Spleen (tissue), 11 donors: ENCODE measurements at regions not wholly inside any gene's neighbourhood (a gene's known extent, or its start where the extent isn't known, plus 50 kb on each side); places are given as distances from the start of the nearest gene placed in this dataset.
"Not testable (repeated sequence)": the region's sequence is repeated elsewhere in the genome, so short reads cannot be mapped to it uniquely, and the experiment has no call there.

ENCODE experiments used
- DNase-seq: peaks from one replicate; pipeline ENCODE4 v3.0.0-alpha.2; 2020
- H3K27ac ChIP-seq, 8 donors: fragments of 200-600 bp; sonication (generic) in 7 of 8; 1 replicate in 4 of 8; 2 replicates in 4 of 8; pipeline versions ENCODE4 v1.5.0 to v1.8.0; 2016 to 2021; ENCODE audit warnings: inconsistent platforms in 4 of 8, mild to moderate bottlenecking in 4 of 8, moderate library complexity in 1 of 8
- H3K27me3 ChIP-seq, 7 donors: fragments of 200-600 bp; sonication (generic) in 6 of 7; replicated peaks in 1 of 7; 1 replicate in 4 of 7; 2 replicates in 3 of 7; pipeline versions ENCODE4 v1.5.0 to v1.8.0; 2016 to 2021; ENCODE audit warnings: inconsistent platforms in 3 of 7, mild to moderate bottlenecking in 1 of 7
- H3K36me3 ChIP-seq, 6 donors: fragments of 200-600 bp; sonication (generic) in 5 of 6; 1 replicate in 4 of 6; 2 replicates in 2 of 6; pipeline versions ENCODE4 v1.5.0 to v1.8.0; 2016 to 2021; ENCODE audit warnings: inconsistent platforms in 2 of 6
- H3K4me1 ChIP-seq, 6 donors: fragments of 200-600 bp; sonication (generic) in 5 of 6; 1 replicate in 3 of 6; 2 replicates in 3 of 6; pipeline versions ENCODE4 v1.5.0 to v1.8.0; 2016 to 2021; ENCODE audit warnings: inconsistent platforms in 3 of 6
- H3K4me3 ChIP-seq, 8 donors: fragments of 200-600 bp; sonication (generic) in 7 of 8; 1 replicate in 4 of 8; 2 replicates in 4 of 8; pipeline versions ENCODE4 v1.5.0 to v1.8.0; 2016 to 2021; ENCODE audit warnings: inconsistent platforms in 4 of 8, mild to moderate bottlenecking in 4 of 8, moderate library complexity in 2 of 8
- H3K9me3 ChIP-seq, 8 donors: fragments of 200-600 bp; sonication (generic) in 7 of 8; 1 replicate in 4 of 8; 2 replicates in 4 of 8; pipeline versions ENCODE4 v1.5.0 to v1.8.0; 2016 to 2021; ENCODE audit warnings: inconsistent platforms in 4 of 8
- CTCF ChIP-seq, 11 experiments: fragments of 200-600 bp in 7 of 11; fragments of 450-650 bp in 4 of 11; sonication (generic) in 4 of 11; IDR thresholded peaks in 8 of 11; conservative IDR thresholded peaks in 3 of 11; 1 replicate in 7 of 11; 2 replicates in 4 of 11; pipeline versions ENCODE4 v1.4.0 to v1.8.0; 2016 to 2021; ENCODE audit warnings: antibody characterized with exemption in 11 of 11, inconsistent platforms in 4 of 11, mild to moderate bottlenecking in 1 of 11
- POLR2A ChIP-seq, 3 donors: fragments of 450-650 bp; IDR thresholded peaks; one replicate each; pipeline ENCODE4 v1.5.1; 2017; ENCODE audit warnings: antibody characterized with exemption in 3 of 3, mild to moderate bottlenecking in 1 of 3
- POLR2AphosphoS5 ChIP-seq, 3 donors: sonication (generic); formaldehyde crosslinking; IDR thresholded peaks; one replicate each; pipeline ENCODE4 v1.5.1; 2017; ENCODE audit warnings: antibody characterized with exemption in 3 of 3
- WGBS, 5 donors: extraction: QIAGEN DNeasy Blood & Tissue Kit in 3 of 5; methylation state at CpG; one replicate each; pipeline versions ENCODE4 v1.1.5 to v1.1.7; 2013 to 2018; 5-methylcytosine and 5-hydroxymethylcytosine counted together
- intact Hi-C: fragments of 100-400 bp; cut with DNase I; formaldehyde crosslinking; loops from one replicate; pipeline ENCODE4 v1.15.0; 2023; ENCODE audit warnings: low total_unique reads
- donor health status: healthy with polysubstance abuse.
- donor health status: DM: no; HTN: no; CAD: no; lungs with moderate emphysema.
- donor health status: DM: no; HTN: no; CAD: no.
- donor health status: Bipolar disorder and iron deficiency.
- donor health status: healthy.
- donor health status: DM: no; HTN: no; CAD: no.
- donor health status: DM: yes; HTN: yes; CAD: no.

DNA sequence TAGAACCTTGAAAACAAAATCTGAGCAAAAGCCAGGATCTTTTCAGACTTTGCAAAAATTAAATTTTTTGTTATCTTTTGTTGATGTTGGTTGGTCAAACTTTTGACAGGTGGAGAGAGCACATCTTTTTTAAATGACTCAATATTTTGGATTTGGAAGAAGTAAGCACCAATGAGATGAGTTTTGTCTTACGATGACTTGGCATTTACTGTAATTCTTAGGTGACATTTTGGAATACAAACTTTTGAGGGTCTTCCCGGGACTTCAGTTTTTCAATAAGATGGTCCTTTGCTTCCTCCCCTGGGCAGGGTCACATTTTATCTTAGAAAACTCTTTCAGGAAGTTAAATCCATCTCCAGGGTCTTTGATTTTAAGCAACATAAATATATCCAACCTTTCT lies 423.9 kb downstream of the HS3ST3B1 start:
- no peak for DNase-seq
- no peak overlapping the region for H3K4me3 ChIP-seq
- peaks cover 0 to 6% (median 1%) of the 10 kb centered on the region in 8 donors for H3K9me3 ChIP-seq
- no peaks in the 10 kb centered on the region for H3K36me3 ChIP-seq
- H3K4me1 ChIP-seq: no peaks in the 10 kb centered on the region
- no peaks in the 10 kb centered on the region for H3K27me3 ChIP-seq
- no peak overlapping the region for H3K27ac ChIP-seq
- intact Hi-C loops: no loop called here
- WGBS, 5 donors: 89 to 95% (median 92%) methylated on average over 2 of the region's 2 CpGs
- no peak for TF ChIP-seq CTCF (IDR thresholded peaks at IDR 0.05 in 8 of 11, conservative IDR thresholded peaks at IDR 0.05 in 3 of 11)
- TF ChIP-seq POLR2AphosphoS5 (IDR thresholded peaks at IDR 0.05): no peak
- no peak for TF ChIP-seq POLR2A (IDR thresholded peaks at IDR 0.05)

- H3K4me3 ChIP-seq, H3K27me3 ChIP-seq, DNase-seq, H3K36me3 ChIP-seq, H3K4me1 ChIP-seq, H3K9me3 ChIP-seq, H3K27ac ChIP-seq, intact Hi-C loops: not testable (repeated sequence)
- 95 to 100% (median 96%) methylated on average over 1 of the region's 1 CpG for WGBS, 5 donors
These were observed 422.5 kb downstream of the HS3ST3B1 start for GRCh38 chr17:14723349-14723748.

GRCh38 chr17:14719942-14720341 lies 419.1 kb downstream of the HS3ST3B1 start:
- WGBS, 5 donors: 89 to 96% (median 92%) methylated on average over 3 of the region's 3 CpGs
- no peaks in the 10 kb centered on the region for H3K4me1 ChIP-seq
- H3K9me3 ChIP-seq: peaks cover 0 to 6% (median 1%) of the 10 kb centered on the region in 8 donors
- no peak overlapping the region for H3K27ac ChIP-seq
- intact Hi-C loops: no loop called here
- no peak for DNase-seq
- TF ChIP-seq CTCF (IDR thresholded peaks at IDR 0.05 in 8 of 11, conservative IDR thresholded peaks at IDR 0.05 in 3 of 11): no peak
- no peak for TF ChIP-seq POLR2AphosphoS5 (IDR thresholded peaks at IDR 0.05)
- TF ChIP-seq POLR2A (IDR thresholded peaks at IDR 0.05): no peak
- no peak overlapping the region for H3K4me3 ChIP-seq
- no peaks in the 10 kb centered on the region for H3K36me3 ChIP-seq
- H3K27me3 ChIP-seq: peaks cover 0 to 13% (median 0%) of the 10 kb centered on the region in 7 donors

DNA sequence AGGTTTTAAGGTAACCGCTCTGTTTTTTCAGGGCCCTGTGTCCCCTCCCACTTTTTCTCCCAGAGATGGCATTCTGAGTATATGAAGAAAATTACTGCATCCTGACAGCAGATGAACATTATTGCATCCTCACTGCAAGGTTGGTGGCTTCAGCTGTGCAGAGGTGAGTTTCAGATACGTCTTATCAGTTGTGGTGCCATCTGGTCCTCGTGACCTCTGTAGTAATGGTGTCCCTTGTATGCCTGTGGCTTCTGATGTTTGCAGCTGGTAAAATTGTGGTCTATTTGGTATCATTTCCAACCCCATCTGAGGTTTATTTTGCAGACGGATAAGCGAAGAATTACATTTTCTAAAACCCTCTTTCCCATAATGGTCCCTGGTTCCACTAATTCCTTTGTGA lies 417.0 kb downstream of the HS3ST3B1 start:
- Histone ChIP-seq H3K4me1 (no peaks in the 10 kb centered on the region), H3K9me3 (peaks cover 0 to 3% (median 0%) of the 10 kb centered on the region in 8 donors), H3K4me3 (no peak overlapping the region), H3K36me3 (no peaks in the 10 kb centered on the region), H3K27me3 (peaks cover 0 to 13% (median 0%) of the 10 kb centered on the region in 7 donors), H3K27ac (no peak overlapping the region)
- no peak for DNase-seq
- 59 to 83% (median 66%) methylated on average over 5 of the region's 5 CpGs for WGBS, 5 donors
- intact Hi-C loops: no loop called here
- TF ChIP-seq POLR2AphosphoS5 (IDR thresholded peaks at IDR 0.05) (no peak), CTCF (IDR thresholded peaks at IDR 0.05 in 8 of 11, conservative IDR thresholded peaks at IDR 0.05 in 3 of 11) (no peak), POLR2A (IDR thresholded peaks at IDR 0.05) (no peak)

DNA sequence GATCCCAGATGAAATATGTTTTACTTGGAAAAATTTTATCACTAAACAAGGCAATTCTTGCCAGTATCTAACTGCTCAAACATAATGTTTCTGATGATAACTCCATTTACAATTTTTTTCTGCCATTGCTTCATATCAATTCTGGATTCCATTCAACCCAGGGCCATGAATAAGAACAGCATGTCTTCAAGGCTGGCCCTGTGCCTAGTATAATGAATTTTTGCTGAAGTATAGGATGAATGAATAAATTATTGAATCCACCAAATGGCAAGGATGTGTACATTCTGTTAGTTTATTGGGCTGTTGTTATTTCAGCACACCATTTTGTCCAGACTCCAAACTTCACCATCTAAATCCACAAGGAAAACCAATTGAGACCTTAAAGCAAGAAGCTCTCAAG lies 414.7 kb downstream of the HS3ST3B1 start:
- TF ChIP-seq CTCF (IDR thresholded peaks at IDR 0.05 in 8 of 11, conservative IDR thresholded peaks at IDR 0.05 in 3 of 11) (no peak), POLR2AphosphoS5 (IDR thresholded peaks at IDR 0.05) (no peak), POLR2A (IDR thresholded peaks at IDR 0.05) (no peak)
- H3K27ac ChIP-seq: no peak overlapping the region
- no peak overlapping the region for H3K4me3 ChIP-seq
- H3K9me3 ChIP-seq: no peaks in the 10 kb centered on the region
- H3K27me3 ChIP-seq: peaks cover 0 to 13% (median 0%) of the 10 kb centered on the region in 7 donors
- H3K4me1 ChIP-seq: no peaks in the 10 kb centered on the region
- DNase-seq: no peak
- H3K36me3 ChIP-seq: no peaks in the 10 kb centered on the region
- intact Hi-C loops: no loop called here
